Kidney (tissue), 13 donors: ENCODE measurements at regions not wholly inside any gene's neighbourhood (a gene's known extent, or its start where the extent isn't known, plus 50 kb on each side); places are given as distances from the start of the nearest gene placed in this dataset.

Source experiments
- DNase-seq, 5 donors: peaks; one replicate each; pipeline ENCODE4 v3.0.0-alpha.2; 2013 to 2020
- FAIRE-seq: peaks from 2 replicates; lab custom pipeline; 2012; peaks lifted over from hg19 to GRCh38; lab: Jason Lieb, UNC
- H3K27ac ChIP-seq, 2 donors: one replicate each; pipeline ENCODE4 v1.7.0; 2013; ENCODE audit warnings: low read depth in 2 of 2, low read length in 2 of 2, inconsistent platforms in 1 of 2
- H3K27me3 ChIP-seq: one replicate; pipeline ENCODE4 v1.7.1; 2013; ENCODE audit warnings: low read length, inconsistent platforms; ENCODE audit not compliant: control insufficient read depth, insufficient read depth
- H3K36me3 ChIP-seq, 3 donors: one replicate each; pipeline versions ENCODE4 v1.7.0 to v1.7.1; 2013; ENCODE audit warnings: low read length in 3 of 3, control low read depth in 1 of 3, inconsistent platforms in 1 of 3; ENCODE audit not compliant: insufficient read depth in 3 of 3, control insufficient read depth in 2 of 3
- H3K4me1 ChIP-seq, 3 donors: one replicate each; pipeline versions ENCODE4 v1.7.0 to v1.7.1; 2013; ENCODE audit warnings: low read length in 3 of 3, inconsistent platforms in 1 of 3, low read depth in 1 of 3; ENCODE audit not compliant: control insufficient read depth in 2 of 3, insufficient read depth in 2 of 3
- H3K4me3 ChIP-seq, 3 donors: one replicate each; pipeline versions ENCODE4 v1.7.0 to v1.8.1; 2013; ENCODE audit warnings: low read length in 3 of 3, control low read depth in 1 of 3, inconsistent platforms in 1 of 3
- H3K9ac ChIP-seq, 3 donors: one replicate each; pipeline versions ENCODE4 v1.7.0 to v1.7.1; 2013; ENCODE audit warnings: low read length in 3 of 3, control low read depth in 1 of 3, inconsistent platforms in 1 of 3
- H3K9me3 ChIP-seq, 3 donors: one replicate each; pipeline versions ENCODE4 v1.7.0 to v1.7.1; 2013; ENCODE audit warnings: low read length in 3 of 3, control low read depth in 1 of 3, inconsistent platforms in 1 of 3; ENCODE audit not compliant: control insufficient read depth in 2 of 3, insufficient read depth in 1 of 3
- CTCF ChIP-seq: IDR thresholded peaks from 3 replicates; pipeline ENCODE4 v1.5.1; 2012; ENCODE audit warnings: mild to moderate bottlenecking, moderate library complexity, borderline replicate concordance; ENCODE audit not compliant: insufficient read depth; ENCODE audit errors: extremely low read depth
- intact Hi-C: fragments of 100-400 bp; cut with DNase I; formaldehyde crosslinking; loops from one replicate; pipeline ENCODE4 v1.11.1; 2022
- donor health status: control.
- donor health status: control.
- donor health status: control.
- donor health status: control.
- donor health status: control.
- donor health status: DM: yes; HTN: yes; CAD: no.
- donor health status: Normal renal cell carcinoma (clear cell type).

DNA sequence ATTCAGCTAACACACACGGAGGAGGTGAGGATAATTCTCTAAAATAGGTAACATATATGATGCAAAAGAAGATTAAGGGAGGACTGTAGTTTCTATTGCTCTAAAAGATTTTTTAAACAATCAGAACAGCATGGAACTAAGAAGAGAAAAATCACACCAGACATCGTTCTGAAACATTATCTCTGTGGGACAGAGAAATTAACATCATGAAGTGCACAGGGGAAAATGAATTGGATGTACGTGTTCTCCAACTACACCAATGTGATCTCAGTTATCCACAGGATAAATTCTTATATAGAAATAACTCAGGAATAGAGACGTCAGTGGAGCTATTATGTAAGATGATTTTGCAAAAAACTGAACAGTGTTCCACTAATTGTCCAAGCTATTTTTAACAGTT, 614.1 kb upstream of the HS3ST1 start:
- no peak for TF ChIP-seq CTCF
- Histone ChIP-seq H3K9me3 (peaks cover 0 to 5% (median 1%) of the 10 kb centered on the region in 3 donors), H3K4me3 (no peak overlapping the region), H3K27me3 (no peaks in the 10 kb centered on the region), H3K27ac (no peak overlapping the region), H3K9ac (no peak overlapping the region), H3K4me1 (no peaks in the 10 kb centered on the region), H3K36me3 (no peaks in the 10 kb centered on the region)
- no peak for FAIRE-seq
- no peak for DNase-seq
- intact Hi-C loops: no loop called here

DNA sequence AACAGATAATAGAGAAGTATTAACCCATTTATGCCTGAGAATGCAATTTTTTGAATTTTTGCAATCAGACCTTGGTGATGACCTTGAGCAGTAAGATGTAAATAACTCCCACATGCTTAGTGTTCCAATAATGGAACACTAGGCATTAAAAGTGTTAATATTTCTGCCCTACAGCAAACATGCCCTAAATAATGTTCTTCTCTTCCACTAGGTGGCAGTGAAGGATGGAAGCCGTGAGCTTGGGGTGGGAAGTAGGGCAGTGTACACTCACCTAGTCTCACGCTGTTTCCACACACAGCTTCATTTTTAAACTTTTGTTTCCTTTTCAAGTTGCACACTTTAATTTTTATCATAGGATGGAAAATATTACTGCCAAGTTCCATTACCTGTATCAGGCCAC, 613.1 kb upstream of the HS3ST1 start:
- H3K4me1 ChIP-seq: no peaks in the 10 kb centered on the region
- H3K27ac ChIP-seq: no peak overlapping the region
- no peak overlapping the region for H3K4me3 ChIP-seq
- intact Hi-C loops: no loop called here
- no peak for TF ChIP-seq CTCF
- FAIRE-seq (no peak), DNase-seq (peak in 3 of 5 donors; percentile 11 to 44 (median 19))
- peaks cover 0 to 5% (median 1%) of the 10 kb centered on the region in 3 donors for H3K9me3 ChIP-seq
- H3K36me3 ChIP-seq: no peaks in the 10 kb centered on the region
- H3K27me3 ChIP-seq: no peaks in the 10 kb centered on the region
- no peak overlapping the region for H3K9ac ChIP-seq

GRCh38 chr4:12036450-12036849, 607.8 kb upstream of the HS3ST1 start:
- FAIRE-seq (no peak), DNase-seq (no peak)
- Histone ChIP-seq H3K4me3 (no peak overlapping the region), H3K27ac (no peak overlapping the region), H3K4me1 (no peaks in the 10 kb centered on the region), H3K9me3 (peaks cover 0 to 5% (median 1%) of the 10 kb centered on the region in 3 donors), H3K27me3 (no peaks in the 10 kb centered on the region), H3K9ac (no peak overlapping the region), H3K36me3 (no peaks in the 10 kb centered on the region)
- TF ChIP-seq CTCF: no peak
- intact Hi-C loops: no loop called here

GRCh38 chr4:12028258-12028657, 599.6 kb upstream of the HS3ST1 start:
- intact Hi-C loops: no loop called here
- no peak for TF ChIP-seq CTCF
- no peaks in the 10 kb centered on the region for H3K27me3 ChIP-seq
- no peaks in the 10 kb centered on the region for H3K9me3 ChIP-seq
- FAIRE-seq (no peak), DNase-seq (no peak)
- no peak overlapping the region for H3K27ac ChIP-seq
- H3K4me1 ChIP-seq: no peaks in the 10 kb centered on the region
- H3K36me3 ChIP-seq: no peaks in the 10 kb centered on the region
- H3K9ac ChIP-seq: no peak overlapping the region
- H3K4me3 ChIP-seq: no peak overlapping the region
